Colonic mucosa (tissue), 4 donors: ENCODE measurements at regions not wholly inside any gene's neighbourhood (a gene's known extent, or its start where the extent isn't known, plus 50 kb on each side); places are given as distances from the start of the nearest gene placed in this dataset.
"Not testable (repeated sequence)": the region's sequence is repeated elsewhere in the genome, so short reads cannot be mapped to it uniquely, and the experiment has no call there.

Experiments used
- DNase-seq: peaks from one replicate; pipeline ENCODE4 v3.0.0-alpha.2; 2020
- H3K27ac ChIP-seq: fragments of 200-600 bp; one replicate; pipeline ENCODE4 v1.8.0; 2021
- H3K27me3 ChIP-seq: fragments of 200-600 bp; one replicate; pipeline ENCODE4 v1.8.0; 2021
- H3K36me3 ChIP-seq: fragments of 200-600 bp; one replicate; pipeline ENCODE4 v1.8.0; 2021
- H3K4me1 ChIP-seq: fragments of 200-600 bp; one replicate; pipeline ENCODE4 v1.8.0; 2021; ENCODE audit warnings: mild to moderate bottlenecking
- H3K4me3 ChIP-seq: fragments of 200-600 bp; one replicate; pipeline ENCODE4 v1.8.0; 2021
- H3K9ac ChIP-seq, 2 donors: one replicate each; pipeline ENCODE4 v1.7.0; 2013; ENCODE audit warnings: control low read depth in 2 of 2, low read depth in 2 of 2, low read length in 2 of 2
- H3K9me3 ChIP-seq: fragments of 200-600 bp; one replicate; pipeline ENCODE4 v1.8.0; 2021
- intact Hi-C: fragments of 100-400 bp; cut with DNase I; formaldehyde crosslinking; loops from one replicate; pipeline ENCODE4 v1.14.1; 2022
- TF ChIP-seq, protein P1 (sequence below): fragments of 200-600 bp; IDR thresholded peaks from one replicate; pipeline ENCODE4 v1.8.0; 2022; ENCODE audit warnings: antibody characterized with exemption, mild to moderate bottlenecking
- donor health status: healthy.
- donor health status: DM: no; HTN: no; CAD: no.
- donor health status: DM: no; HTN: no; CAD: no.

DNA sequence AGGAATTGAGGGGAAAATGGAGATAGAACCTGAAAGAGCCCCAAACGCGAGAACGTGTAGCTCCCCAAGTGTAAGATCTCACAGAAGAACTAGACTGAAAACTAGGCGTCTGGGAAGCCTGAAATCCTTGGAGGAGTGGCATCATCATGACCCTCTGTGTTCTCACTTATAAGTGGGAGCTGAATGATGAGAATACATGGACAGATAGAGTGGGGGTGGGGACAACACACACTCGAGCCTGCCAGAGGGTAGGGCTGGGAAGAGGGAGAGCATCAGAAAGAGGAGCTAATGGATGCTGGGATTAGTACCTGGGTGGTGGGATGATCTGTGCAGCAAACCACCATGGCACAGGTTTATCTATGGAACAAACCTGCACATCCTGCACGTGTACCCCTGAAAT is 258.7 kb upstream of the NOTCH2NLA start:
- intact Hi-C loops, H3K4me3 ChIP-seq, H3K27ac ChIP-seq, H3K27me3 ChIP-seq, H3K9ac ChIP-seq, H3K4me1 ChIP-seq, DNase-seq, H3K36me3 ChIP-seq, H3K9me3 ChIP-seq: not testable (repeated sequence)

DNA sequence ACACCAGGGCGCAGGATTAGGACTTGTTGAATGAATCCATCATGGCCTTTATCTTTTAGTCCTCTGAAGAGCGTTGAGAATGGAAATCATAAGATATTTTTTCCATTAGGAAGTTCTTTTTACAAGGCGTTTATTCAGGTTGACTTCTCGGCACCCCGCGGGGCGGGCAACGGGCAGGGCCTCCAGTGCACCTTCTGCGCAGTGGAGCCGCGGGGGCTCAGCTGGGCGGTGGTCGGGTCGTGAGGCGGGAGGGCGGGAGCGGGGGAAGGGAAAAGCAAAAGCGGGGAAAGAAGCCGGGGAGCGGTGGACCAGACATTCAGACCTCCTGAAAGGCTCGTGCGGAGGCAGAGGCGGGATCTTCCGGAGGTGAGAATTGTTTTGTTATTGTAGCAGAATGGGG is 258.3 kb upstream of the NOTCH2NLA start:
- H3K4me1 ChIP-seq, H3K9me3 ChIP-seq, H3K9ac ChIP-seq, DNase-seq, H3K36me3 ChIP-seq, H3K27ac ChIP-seq, intact Hi-C loops, H3K27me3 ChIP-seq: not testable (repeated sequence)
- H3K4me3 ChIP-seq: peak overlapping the region; percentile 26

DNA sequence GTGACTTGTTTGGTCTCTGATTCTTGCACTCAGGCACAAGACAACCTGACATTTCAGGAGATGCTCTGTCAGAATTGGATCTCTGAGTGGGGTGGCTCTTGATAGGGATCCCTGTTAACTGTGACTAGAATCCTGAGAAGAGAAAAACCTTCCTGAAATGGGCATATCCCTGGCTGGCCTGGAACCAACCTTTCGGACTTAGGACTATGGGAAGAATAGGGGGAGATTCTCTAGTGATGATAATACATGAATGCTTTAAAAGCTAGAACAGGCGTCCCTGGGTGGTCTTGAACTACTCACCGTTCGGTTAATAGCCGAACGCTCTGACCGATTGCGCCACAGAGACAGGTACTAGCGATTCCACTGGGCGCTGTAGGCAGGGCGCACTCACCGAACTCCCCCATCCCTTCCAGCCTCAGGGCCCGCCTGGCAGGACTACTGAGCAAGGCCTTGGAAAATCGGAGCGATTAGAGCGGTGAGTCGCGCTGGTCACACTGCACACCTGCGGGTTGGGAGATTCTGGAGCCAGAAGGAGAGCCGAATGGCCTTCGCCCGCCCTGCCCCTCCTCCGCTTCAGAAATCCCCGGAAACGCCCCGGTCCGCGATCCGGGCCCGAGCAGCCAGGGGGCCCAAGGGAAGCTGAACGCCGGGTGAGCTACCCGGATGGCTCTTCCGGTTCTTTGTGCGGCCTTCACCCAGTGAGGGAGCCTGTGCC is 257.6 kb upstream of the NOTCH2NLA start:
- H3K27me3 ChIP-seq, H3K9me3 ChIP-seq, intact Hi-C loops, H3K4me1 ChIP-seq, H3K36me3 ChIP-seq, H3K27ac ChIP-seq: not testable (repeated sequence)
- peak overlapping the region; percentile 26 for H3K4me3 ChIP-seq
- DNase-seq: peak; percentile 37
- peak overlapping the region in 1 of 2 donors; percentile 43 for H3K9ac ChIP-seq

DNA sequence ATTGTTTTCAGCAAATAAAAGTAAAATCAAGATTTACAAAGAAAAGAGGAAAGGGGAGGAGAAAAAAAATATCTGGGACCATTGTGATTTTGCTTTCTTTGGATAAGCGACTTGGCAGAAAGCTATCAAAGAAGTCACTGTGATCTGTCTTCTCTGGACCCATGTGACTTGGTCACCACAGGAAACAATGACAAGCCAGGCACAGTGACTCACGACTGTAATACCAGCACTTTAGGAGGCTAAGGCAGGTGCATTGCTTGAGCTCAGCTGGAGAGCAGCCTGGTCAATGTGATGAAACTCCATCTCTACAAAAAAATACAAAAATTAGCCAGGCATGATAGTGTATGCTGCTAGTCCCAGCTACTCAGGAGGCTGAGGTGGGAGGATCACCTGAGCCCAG is 255.4 kb upstream of the NOTCH2NLA start:
- H3K27ac ChIP-seq, H3K27me3 ChIP-seq, H3K4me3 ChIP-seq, H3K4me1 ChIP-seq, H3K9me3 ChIP-seq, DNase-seq, intact Hi-C loops, H3K9ac ChIP-seq, H3K36me3 ChIP-seq: not testable (repeated sequence)

DNA sequence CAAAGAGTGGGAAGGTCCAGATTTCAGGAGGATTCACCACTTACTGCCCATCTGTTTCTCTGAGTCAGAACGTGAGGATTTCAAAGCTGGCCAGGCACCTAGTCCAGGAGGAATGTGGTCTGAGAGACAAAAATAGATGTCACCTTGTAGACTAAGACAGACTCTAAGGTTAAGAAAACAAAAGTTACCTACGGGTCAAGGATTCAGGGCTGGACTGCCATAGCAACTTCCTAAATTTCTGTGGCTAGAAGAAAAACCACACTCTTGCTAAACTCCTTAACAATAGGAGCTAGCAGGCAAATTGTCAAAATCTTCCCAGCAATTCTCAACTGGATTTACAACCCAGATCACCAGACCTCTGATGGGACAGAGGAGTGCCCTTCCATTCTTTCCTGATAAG is 250.4 kb upstream of the NOTCH2NLA start:
- intact Hi-C loops, H3K36me3 ChIP-seq, DNase-seq, H3K9me3 ChIP-seq, H3K9ac ChIP-seq, H3K4me3 ChIP-seq, H3K27me3 ChIP-seq, H3K4me1 ChIP-seq, H3K27ac ChIP-seq: not testable (repeated sequence)

DNA sequence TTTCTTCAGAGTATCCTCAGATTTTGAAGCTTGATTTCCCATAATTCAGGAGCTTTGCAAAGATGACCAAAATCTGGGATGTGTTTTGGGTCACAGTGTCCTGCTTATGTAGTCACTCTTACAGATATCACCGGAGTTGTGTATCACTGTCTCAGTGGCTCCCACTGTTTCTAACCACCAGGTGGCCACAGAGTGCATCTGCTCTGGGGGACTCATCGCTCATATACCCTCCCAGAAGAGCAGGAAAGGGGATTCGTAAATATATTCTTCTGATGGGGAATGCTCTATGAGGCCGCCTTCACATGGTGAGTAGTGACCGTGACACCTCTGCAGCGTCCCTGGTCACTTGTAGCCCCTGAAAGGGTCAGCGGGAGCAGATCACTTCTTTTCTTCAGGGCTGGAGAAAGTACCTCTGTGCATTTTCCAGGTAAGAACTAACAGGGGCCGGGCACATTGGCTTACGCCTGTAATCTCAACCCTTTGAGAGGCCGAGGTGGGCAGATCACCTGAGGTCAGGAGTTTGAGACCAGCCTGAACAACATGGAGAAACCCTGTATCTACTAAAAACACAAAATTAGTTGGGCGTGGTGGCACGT is 249.4 kb upstream of the NOTCH2NLA start:
- H3K9me3 ChIP-seq, H3K4me1 ChIP-seq, H3K27ac ChIP-seq, H3K36me3 ChIP-seq, H3K9ac ChIP-seq, intact Hi-C loops, DNase-seq, H3K4me3 ChIP-seq, H3K27me3 ChIP-seq: not testable (repeated sequence)
- TF ChIP-seq, protein P1, sequence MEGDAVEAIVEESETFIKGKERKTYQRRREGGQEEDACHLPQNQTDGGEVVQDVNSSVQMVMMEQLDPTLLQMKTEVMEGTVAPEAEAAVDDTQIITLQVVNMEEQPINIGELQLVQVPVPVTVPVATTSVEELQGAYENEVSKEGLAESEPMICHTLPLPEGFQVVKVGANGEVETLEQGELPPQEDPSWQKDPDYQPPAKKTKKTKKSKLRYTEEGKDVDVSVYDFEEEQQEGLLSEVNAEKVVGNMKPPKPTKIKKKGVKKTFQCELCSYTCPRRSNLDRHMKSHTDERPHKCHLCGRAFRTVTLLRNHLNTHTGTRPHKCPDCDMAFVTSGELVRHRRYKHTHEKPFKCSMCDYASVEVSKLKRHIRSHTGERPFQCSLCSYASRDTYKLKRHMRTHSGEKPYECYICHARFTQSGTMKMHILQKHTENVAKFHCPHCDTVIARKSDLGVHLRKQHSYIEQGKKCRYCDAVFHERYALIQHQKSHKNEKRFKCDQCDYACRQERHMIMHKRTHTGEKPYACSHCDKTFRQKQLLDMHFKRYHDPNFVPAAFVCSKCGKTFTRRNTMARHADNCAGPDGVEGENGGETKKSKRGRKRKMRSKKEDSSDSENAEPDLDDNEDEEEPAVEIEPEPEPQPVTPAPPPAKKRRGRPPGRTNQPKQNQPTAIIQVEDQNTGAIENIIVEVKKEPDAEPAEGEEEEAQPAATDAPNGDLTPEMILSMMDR: peak; percentile 56

DNA sequence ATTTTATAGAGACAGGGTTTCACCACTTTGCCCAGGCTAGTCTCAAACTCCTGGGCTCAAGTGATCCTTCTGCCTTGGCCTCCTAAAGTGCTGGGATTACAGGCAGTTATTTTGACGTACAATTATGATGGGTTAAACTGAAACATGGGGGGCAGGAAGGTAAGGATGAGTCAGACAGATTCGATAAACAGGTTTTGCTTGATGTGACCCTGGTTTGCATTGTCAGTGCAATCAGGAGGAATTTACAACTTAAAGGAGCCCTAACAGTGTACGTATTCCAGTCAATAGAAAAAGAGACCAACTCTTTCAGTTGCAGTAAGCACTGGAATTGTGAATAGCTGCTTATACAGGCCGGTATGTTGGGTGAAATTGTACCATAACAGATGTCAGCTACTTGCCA is 246.3 kb upstream of the NOTCH2NLA start:
- H3K27ac ChIP-seq, H3K9me3 ChIP-seq, H3K36me3 ChIP-seq, H3K4me3 ChIP-seq, H3K4me1 ChIP-seq, DNase-seq, H3K27me3 ChIP-seq, intact Hi-C loops, H3K9ac ChIP-seq: not testable (repeated sequence)

DNA sequence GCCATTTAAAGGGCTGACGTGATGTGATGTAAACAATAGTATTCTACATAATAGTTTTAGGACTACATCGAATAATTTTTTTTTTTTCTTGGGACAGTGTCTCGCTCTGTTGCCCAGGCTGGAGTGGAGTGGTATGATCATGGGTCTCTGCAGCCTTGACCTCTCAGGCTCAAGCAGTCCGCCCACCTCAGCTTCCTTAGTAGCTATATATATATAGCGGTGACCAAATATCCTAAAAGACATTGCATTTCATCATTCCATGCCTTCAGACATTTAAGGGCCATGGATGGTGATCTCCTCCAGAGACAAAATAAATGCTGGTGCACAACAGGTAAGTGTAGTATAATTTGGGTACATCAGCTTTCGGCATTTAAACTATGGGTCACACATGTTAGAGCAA is 245.4 kb upstream of the NOTCH2NLA start:
- H3K9me3 ChIP-seq, H3K27ac ChIP-seq, intact Hi-C loops, H3K27me3 ChIP-seq, DNase-seq, H3K9ac ChIP-seq, H3K4me3 ChIP-seq, H3K4me1 ChIP-seq, H3K36me3 ChIP-seq: not testable (repeated sequence)

- H3K4me1 ChIP-seq, H3K9me3 ChIP-seq, H3K27ac ChIP-seq, intact Hi-C loops, H3K27me3 ChIP-seq, H3K36me3 ChIP-seq: not testable (repeated sequence)
- Histone ChIP-seq H3K9ac (peak overlapping the region in 1 of 2 donors; percentile 43), H3K4me3 (peak overlapping the region; percentile 26)
- DNase-seq: peak; percentile 76
These were observed 243.5 kb upstream of the NOTCH2NLA start for GRCh38 chr1:146472192-146472861.

DNA sequence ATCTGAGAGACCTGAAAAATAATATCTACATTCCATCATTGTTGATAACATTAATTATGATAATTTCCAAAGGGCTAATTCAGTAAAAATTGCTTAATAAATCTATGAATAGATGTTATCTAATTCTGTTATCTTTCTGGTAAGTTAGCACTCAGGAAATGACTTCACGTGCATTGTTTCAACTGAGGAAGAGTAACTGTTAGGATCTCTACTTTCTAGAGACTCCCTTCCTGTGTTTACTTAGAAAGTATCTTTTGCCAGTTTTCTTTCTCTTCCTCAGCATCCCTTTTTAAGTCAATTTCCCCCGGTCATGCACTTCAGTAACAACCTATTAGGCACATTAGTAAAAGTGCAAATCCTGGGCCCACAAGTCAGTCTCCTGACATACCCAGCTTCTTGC is 231.1 kb upstream of the NOTCH2NLA start:
- H3K4me3 ChIP-seq, H3K27ac ChIP-seq, intact Hi-C loops, H3K9ac ChIP-seq, H3K36me3 ChIP-seq, H3K9me3 ChIP-seq, H3K27me3 ChIP-seq, DNase-seq, H3K4me1 ChIP-seq: not testable (repeated sequence)

- H3K27me3 ChIP-seq, H3K27ac ChIP-seq, H3K4me3 ChIP-seq, H3K9ac ChIP-seq, DNase-seq, H3K4me1 ChIP-seq, H3K9me3 ChIP-seq, intact Hi-C loops, H3K36me3 ChIP-seq: not testable (repeated sequence)
These were observed 230.5 kb upstream of the NOTCH2NLA start for GRCh38 chr1:146459308-146459707.

DNA sequence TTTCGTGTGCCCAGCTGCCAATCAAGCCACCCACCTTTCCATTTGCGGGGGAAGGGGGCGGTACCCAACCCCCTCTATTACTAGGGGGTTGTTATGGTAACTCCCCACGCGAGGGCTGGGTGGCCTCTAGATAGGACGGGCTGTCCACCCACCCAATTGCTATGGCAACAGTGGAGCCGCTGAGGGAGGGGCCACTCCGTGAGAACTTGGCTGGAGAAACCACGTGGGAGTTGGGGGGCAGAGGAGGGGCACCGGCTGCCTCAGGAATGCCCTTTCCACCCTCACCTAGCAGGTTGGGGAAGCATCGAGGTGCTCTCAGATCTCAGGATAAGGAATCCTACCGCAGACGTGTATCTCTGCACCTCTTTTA is 220.0 kb upstream of the NOTCH2NLA start:
- H3K4me3 ChIP-seq, DNase-seq, H3K4me1 ChIP-seq, H3K27ac ChIP-seq, H3K36me3 ChIP-seq, H3K9me3 ChIP-seq, H3K27me3 ChIP-seq, intact Hi-C loops, H3K9ac ChIP-seq: not testable (repeated sequence)
